HG02642 (cell line): ENCODE measurements at regions not wholly inside any gene's neighbourhood (a gene's known extent, or its start where the extent isn't known, plus 50 kb on each side); places are given as distances from the start of the nearest gene placed in this dataset.

Source experiments
- ATAC-seq: cut with Tn5 transposase; IDR thresholded peaks from one replicate; pipeline ENCODE4 v1.9.1; 2021; ENCODE audit warnings: mild to moderate bottlenecking; ENCODE audit not compliant: unreplicated experiment, poor library complexity

DNA sequence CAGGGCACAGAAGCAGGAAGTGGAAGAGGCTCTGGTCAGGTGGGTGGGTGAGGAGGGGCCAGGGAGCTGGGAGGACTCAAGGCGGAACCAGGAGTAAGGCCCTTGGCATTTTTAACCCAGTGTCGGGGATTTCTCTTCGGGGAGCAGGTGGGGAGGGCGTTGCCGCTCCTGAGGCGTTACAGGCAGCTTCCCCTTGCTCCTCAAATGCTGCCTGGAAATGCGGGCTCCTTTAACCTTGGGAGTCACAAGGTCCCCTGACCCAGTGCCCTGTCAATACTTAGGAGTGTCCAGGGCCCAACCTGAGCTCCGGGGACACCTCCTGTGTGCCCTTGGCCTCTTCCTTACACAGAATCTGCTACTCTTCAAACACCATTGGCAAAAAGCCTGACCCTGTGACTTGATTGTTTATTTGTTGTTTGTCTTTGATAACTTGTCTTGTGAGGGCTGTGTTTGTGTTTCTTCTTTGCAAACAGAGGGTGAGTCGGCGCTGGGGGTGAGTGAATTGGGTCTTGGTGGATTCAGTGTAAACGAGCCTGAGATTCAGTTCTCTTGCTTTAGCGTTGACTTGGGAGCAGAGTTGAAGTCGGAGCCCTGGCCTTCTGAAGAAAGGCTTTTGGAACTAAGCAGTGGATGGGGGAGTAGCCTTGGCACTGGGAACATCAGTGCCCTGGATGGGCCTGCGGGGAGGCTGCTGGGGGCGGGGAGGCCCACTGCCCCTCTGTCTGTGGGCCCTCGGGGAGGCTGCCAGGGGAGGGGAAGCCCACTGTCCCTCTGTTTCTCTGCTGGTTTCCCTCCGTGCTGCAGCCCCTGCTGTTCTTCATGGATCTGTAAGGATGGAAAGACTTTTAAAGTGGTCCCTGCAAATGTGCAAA, 300.7 kb upstream of the IRX4 start:
- no peak for ATAC-seq

DNA sequence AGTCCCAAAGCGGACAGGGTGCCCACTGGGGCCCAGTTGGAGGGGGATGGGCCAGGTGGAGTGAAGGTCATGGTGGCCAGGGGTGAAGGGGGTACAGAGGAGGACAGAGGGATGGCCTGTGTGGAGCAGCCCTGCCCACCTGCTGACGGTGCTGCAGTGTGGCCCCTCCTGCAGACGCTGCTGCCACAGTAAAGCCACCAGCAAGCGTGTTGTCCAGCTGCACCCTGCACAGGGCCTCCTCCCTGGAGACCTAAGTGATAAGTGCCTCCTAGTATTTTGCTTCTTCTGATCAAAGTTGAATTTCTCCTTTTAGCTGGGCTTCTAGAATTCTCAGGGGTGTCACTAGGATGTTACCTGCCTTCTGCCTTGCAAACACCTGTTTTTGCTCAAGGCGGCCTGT, 299.3 kb upstream of the IRX4 start:
- ATAC-seq: no peak

DNA sequence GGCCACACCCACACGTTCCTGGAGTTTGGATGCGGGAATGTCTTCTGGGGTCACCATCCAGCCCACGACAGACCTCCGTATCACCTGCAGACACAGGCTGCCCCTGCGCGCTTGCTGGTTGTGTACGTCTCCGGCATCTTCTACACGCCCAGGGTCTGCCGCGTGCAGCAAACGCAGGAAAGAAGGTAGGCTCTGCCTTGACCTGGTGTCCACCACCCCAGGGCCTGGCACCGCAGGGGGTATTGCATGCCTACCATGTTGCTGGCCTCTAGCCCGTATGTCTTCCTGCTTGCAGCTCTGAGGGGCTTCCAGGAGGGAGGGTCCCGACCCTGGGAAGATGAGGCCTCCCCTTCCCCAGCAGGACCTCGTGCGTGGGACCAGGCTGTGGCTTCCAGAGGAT, 298.8 kb upstream of the IRX4 start:
- no peak for ATAC-seq

DNA sequence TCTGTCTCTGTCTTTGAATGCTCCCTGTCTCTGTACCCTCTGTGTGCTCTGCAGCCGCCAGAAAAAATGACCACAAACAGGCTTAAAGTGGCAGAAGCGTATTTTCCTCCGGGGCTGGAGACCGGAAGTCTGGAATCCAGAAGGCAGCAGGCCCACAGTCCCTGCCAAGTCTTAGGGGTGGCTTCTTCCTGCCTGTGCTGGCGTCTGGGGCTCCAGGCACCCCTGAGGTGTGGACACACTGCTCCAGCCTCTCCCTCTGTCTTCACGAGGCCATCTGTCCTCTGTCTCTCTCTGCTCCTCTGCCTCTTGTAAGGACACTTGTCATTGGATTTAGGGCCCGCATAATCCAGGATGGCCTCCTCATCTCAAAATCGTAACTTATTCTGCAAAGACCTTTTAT, 298.4 kb upstream of the IRX4 start:
- no peak for ATAC-seq

DNA sequence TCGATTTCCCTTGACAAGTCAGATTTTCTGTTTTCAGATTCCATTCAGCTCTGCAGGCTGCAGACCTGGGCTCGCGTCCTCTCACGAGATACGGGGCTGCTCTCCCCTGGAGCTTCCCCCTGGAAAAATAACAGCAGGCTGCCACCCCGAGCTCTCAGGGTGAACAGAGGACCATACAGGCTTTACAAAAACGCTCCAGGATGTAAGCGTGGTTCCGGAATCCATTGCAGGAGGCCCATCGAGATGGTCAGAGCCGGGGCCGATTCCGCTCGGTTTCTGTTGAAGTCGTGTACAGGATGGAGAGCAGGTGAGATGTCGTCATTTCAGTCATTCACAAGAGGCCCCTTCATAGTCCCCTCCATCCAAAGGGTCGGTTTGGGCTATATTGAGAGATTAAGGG, 297.7 kb upstream of the IRX4 start:
- no peak for ATAC-seq

DNA sequence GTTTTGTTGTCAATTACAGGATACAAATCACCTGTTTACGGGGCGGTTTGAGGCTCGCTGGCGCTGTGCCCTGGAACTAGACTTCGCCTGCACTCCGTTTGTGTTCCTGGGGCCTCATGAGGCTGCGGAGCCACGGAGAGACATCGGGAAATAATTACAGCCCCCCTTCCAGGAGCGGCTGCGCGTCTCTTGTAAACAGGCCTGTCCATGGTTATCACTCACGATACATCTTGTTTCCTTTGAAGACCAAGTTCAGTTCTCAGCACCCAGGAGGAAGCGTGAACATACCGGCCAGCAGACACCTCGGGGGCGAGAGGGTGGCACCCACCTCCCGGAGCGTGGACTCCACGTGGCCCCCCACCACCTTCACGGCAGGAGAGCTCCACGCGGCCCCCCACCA, 297.1 kb upstream of the IRX4 start:
- ATAC-seq: no peak

DNA sequence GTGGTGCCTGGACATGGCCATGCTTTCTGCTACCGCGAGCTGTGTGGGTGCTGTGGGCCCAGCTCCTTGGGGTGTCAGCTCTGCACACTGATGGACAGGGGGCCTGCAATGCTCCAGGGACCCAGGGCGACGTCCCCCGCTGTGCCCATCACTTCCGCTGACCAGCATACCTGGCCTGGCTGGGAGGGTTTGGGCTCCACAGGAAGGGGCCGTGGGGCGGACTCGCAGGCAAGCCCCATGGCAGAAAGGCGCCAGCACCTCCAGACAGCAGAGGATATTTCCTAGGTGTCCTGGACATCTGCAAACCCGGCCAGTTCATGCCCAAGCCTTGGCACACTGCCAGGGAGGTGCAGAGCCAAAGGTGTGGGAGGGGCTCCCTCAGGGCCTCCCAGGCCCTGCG, 295.8 kb upstream of the IRX4 start:
- ATAC-seq: no peak

DNA sequence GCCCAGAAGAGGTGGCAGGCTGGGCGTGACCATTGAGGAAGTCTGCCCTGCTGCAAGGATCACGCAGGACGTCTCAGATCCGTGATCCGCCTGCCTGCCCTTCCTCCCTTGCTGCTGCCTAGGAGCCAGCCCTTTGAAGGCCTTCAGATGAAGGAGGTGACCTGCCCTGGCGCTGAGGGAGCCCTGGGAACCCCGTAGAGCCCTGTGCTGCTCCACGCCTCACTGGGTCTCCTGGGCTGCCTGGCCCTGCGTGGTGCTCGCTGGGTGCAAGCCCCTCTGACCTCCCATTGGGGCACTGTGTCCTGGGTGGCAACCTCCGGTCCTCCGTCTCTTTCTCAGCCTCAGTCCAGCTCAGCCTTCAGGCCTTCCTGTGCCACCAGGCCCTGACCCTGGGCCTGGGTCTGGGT, 295.3 kb upstream of the IRX4 start:
- no peak for ATAC-seq

DNA sequence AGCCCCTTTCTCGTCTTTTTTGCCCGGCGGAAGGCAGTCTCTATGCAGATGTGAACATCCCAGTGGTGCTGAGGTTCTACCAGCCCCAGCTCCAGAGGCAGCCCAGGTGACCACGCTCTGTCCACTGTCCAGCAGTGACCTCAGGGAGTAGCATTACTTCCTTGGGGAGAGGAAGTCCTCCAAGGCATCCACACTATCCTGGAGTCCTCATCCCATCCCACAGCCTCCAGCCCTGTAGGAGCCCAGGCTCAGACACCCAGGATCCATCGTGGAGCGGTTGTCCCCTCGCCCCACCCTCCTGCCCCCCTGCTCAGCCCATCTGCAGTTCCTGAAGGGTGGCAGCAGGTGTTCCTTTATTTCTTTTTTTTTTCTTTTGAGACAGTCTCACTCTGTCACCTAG, 294.5 kb upstream of the IRX4 start:
- no peak for ATAC-seq

DNA sequence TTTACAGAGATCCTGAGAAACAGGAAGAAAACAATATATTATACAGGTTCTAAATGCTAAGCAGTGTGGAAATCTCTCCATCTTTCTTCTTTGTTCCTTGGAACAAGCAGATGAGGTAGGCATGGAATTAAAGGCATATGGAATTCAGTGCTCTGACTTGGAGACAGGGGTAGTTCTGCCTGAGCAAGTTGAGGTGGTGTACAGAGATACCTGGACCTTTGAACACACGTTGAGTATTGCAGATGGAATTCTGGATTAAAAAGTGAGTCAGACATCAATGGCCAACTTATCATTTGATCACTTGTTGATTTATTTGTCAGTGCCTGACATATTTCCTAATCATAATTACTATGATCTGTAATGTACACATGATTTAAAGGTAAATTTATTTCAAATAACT, 293.9 kb upstream of the IRX4 start:
- no peak for ATAC-seq

DNA sequence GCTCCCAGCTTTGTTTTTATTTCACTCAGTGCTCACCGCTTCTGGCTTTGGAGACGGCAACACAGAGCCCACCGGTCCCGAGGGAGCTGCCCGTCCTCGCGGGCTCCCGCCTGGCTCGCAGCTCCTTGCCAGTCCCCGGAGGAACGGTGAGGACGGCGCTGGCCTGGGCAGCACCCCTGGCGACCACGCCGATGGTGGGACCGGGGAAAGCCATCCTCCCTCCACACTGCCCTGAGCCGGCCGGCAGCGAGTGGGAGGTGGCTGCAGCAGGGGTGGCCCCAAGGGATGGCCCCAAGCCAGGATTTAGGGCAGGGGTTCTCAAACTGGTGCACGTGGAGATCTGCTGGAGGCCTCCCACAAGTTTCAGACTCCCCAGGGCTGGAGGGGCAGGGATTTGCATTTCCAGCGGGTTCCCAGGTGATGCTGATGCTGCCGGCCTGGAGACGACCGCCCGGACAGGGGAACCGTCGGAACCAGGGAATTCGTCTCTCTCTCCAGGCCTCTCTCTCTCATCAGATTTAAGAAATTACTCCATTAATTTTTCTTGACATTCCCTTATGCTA, 293.2 kb upstream of the IRX4 start:
- ATAC-seq: no peak

DNA sequence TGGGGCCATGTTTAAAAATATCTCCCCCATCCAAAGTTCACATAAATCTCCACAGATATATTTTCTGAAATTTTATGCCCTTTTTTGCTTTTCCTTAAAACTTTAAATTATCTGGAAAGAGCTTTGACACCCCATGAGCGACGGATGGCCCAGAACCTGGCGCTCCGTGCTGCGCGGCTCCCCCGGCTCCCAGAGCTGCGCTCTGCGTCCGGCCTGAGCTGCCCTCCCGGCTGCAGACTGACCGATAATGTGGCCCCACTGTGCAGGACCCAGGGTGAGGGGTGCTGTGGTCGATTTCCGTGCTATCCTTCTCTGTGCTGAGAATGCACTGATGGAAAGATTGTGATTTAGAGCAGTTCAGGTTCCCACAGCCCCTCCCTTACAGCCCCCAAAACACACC, 292.3 kb upstream of the IRX4 start:
- ATAC-seq: no peak

DNA sequence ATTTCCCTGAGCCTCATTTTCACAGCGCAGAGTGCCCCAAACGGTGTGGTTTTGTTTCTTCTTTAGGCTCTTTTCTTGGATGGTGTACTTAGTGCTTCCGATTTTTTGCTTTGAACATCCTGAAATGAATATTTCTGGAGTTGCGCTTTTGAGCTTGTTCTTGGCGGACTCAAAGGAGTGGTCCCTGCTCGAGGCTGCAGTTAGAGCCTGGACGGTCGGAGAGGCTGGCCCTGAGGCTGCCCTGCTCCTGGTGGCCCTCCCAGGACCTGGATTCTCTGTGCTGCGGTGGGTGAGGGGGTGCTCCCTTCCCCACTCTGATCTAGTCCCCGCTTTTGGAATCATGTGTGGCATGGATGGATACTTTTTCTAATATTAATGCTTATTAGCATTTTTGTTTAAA, 291.8 kb upstream of the IRX4 start:
- ATAC-seq: no peak

DNA sequence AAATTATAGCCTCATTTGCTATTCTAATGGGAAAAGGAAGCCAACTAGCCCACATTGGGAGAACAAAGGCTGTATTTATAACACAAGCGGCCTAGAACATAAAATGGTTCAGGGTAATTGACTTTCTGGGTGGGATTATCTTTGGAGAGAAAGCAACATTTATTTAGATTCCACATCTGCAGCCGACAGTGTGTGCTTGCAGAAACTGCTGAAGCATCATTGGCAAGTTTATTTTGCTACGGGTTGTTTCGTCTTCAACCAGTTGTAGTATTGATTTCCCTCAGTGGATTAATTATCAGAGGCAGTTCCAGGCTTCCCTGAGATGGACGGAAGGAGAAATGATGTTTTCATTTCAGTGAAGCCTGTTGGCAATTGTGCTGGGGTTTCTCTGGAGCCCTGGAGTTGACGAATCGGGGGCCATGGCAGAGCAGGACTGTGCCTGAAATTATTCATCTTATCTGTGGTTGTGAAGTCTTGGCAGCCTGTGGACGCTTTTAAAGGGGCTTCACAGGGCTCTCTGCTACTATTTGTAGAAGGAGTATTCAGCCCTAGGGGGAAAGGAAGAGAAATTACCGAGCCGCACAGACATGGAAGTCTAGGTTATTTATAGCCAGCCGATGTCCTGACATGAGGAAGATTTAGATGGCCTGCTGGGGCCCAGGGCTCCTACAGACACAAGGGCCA, 290.6 kb upstream of the IRX4 start:
- no peak for ATAC-seq

DNA sequence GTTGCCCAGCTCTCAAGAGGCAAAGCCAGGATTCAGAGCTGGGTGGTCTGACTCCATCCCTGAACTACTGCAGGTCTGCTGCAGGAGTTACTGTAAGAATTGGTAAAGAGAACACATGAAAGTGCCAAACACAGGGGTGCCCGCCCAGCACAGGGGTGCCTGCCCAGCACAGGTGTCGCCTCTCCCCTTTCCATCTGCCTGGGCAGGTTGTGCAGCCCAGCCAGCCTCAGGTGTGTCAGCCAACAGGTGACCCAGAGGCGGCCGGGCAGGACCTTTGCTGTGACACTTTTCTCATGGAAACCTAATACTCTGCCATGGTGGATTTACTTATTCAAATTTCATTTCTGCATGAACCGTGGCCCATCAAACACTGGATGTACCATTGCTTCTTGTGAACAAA, 289.7 kb upstream of the IRX4 start:
- ATAC-seq: no peak

DNA sequence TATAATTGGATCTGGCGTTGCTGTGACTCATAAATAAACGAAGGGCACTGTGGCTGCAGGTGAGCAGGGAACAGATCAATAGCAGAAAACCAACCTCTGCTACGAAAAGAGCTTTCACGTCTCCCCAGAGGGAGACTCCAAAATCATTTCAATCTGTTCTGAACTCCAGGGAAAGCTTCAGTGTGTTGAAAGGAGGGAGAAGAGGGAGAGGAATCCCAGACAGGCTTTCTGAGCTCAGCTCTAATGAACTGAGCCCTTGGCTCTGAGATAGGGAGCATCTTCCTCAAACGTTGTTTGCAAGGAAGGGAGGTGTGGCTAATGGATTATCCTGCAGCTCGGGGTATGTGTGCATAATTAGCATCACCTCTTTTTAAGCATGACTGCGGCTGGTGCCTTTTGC, 288.0 kb upstream of the IRX4 start:
- no peak for ATAC-seq

DNA sequence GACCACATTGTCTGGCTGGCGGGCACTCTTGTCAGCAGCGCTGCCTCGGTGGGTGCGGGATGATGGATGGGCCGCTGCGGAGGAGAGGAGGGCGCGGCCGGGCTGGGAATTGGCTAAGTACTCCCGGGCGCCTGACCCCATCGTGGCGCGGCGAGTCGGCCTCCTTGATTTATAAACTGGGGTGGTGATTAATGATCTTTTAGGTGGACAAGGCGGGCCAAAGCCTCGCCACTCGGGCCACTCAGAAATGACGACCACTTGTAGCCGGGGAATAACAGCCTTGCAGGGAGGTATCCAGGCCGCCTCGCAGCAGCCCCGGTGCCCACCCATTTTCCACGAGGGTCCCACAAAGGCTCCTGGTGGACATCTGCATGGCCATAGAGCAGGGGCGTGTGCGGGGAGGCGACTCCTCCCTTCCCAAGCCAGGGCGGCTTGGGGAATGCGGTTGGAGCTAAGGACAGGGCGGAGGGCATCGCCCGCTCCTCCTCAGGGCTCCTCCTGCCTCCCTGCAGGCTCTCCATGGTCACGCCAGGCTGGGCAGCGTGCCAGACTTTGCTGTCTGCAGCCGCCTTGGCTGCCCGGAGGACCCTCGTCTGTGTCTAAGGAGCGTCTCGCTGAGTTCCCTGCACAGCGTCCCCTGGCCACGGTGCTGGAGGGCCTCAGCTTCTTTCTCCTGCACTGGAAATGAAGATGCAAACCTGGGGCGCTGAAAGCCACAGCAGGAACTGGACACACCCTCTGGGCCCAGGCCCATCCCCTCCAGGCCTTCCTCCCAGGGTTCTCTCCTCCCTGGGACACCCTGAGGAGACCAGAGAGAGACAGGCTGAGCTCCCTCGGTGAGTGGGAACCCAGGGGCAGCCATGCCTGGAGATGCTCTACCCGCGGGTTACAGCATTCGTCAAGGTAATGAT, 287.4 kb upstream of the IRX4 start:
- ATAC-seq: no peak

DNA sequence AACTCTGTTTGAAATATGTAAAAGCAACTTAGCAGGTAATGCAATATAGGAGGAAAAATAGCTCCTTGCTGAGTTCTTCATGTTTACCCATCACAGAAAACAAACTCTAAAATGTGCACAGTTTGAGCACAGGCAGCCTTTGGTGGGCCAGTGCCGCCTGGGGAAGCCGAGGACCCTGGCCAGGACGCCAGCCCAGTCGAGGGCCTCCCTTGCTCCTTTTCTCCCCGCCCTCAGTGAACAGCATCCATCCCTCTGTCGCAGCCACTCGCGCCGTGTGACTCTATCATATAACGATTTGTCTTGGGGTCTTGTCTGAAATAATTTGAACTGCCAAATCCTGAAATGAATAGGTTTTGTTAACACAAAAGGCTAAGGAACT, 286.7 kb upstream of the IRX4 start:
- ATAC-seq: no peak

DNA sequence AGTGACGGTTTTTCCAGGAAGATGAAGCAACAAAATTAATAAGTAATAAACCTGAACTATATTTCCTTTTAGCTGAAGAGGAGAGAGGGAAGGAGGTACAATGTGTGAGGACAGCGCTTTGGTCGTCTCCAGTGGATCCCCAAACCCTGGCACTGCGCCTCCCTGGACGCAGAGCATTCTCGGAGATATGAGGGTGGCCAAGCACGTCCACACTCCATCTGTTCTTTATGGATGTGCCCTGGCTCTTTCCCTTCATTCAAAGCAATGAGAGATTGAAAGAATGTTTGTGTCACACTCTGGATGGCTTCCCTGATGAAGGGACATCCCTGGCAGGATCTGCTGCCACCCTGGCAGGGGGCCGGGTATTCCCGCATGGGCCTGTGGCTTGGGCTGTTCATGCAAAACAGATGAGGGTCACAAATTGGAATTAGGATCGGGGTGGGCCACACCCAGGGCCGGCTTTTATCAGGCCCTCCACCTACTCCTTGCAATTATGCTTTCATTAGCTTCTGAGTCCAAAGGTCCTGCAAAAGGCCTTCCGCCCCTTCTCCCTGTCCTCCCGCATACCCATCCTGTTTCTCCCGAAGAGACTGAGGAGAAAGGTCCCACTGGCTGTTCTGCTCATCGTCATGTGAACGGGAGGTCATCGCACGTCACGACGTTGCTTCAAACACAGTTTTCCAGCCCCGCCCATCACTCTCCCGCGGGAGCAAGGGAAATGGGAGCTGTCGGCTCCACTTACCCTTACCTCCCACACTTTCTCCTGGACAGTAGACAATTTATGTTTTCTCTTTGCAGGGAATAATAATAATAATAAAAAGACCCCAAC, 286.1 kb upstream of the IRX4 start:
- no peak for ATAC-seq

DNA sequence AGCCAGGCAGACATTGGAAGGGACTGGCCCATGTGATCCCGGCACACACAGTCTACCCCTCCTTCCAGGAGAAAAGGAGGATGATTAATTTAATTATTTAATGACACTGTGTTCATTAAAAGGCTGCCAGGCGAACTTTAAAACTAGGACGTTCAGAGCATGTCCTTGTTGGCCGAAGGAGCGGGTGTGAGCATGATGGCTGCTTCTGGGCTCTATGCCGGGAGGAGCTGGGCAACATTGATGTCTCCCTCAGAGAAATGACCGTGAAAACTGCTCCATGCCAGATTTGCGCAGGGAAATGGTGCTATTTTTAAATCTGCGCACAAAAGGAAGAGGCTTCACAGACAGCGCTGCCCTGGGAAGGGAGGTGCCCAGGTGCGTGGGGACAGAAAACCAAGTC, 284.9 kb upstream of the IRX4 start:
- ATAC-seq: no peak
